ENCODE measurements at regions not wholly inside any gene's neighbourhood (a gene's known extent, or its start where the extent isn't known, plus 50 kb on each side); places are given as distances from the start of the nearest gene placed in this dataset.

DNA sequence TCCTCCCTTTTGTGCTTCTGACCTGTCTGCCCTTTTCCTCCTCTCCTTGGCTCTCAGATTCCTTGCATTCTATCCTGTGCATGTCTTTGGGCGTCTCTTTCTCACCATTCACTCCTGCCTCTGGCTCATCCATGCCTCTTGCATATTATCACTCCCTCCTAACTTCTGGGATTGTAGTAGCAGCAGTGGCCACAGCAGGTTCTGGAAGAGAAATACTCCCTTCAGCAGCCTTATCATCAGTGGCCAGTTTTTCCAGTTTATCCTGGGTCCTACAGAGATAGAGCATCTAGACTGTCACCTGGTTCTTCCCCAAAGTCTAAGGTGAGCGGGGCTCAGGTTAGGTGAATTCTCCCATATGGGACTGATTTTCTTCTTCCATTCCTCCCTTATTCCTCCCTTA lies 354.0 kb upstream of the CCL2 start:
- ChIA-PET CTCF (no interaction called here), POLR2A (no interaction called here)
- Histone ChIP-seq H3K9me1 (replicated peaks; ENCODE audit: control insufficient read depth, extremely low read depth, insufficient read depth, low read length) (no peaks in the 10 kb centered on the region), H2AFZ (ENCODE audit: low read depth, low read length) (no peak overlapping the region), H3K9ac (replicated peaks; ENCODE audit: extremely low read depth, insufficient read depth, low read length) (no peak overlapping the region), H4K20me1 (replicated peaks; ENCODE audit: control insufficient read depth, extremely low read depth, insufficient read depth, low read length) (no peaks in the 10 kb centered on the region), H3K4me1 (ENCODE audit: control insufficient read depth, extremely low read depth, insufficient read depth, low read length) (no peaks in the 10 kb centered on the region), H3K9me3 (replicated peaks; ENCODE audit: control insufficient read depth, insufficient read depth, low read length) (no peaks in the 10 kb centered on the region), H3K79me2 (ENCODE audit: control insufficient read depth, insufficient read depth, low read length) (no peaks in the 10 kb centered on the region), H3K27ac (ENCODE audit: insufficient read depth, low read depth, low read length) (no peak overlapping the region), H3K4me2 (ENCODE audit: insufficient read depth, low read length) (no peak overlapping the region), H3K27me3 (ENCODE audit: control insufficient read depth in 2 of 2, insufficient read depth in 2 of 2, low read length in 2 of 2) (no peaks in the 10 kb centered on the region), H3K36me3 (ENCODE audit: control insufficient read depth in 2 of 2, extremely low read depth in 1 of 2, insufficient read depth in 2 of 2, low read length in 2 of 2) (no peaks in the 10 kb centered on the region), H3K4me3 (replicated peaks in 1 of 3; ENCODE audit: insufficient read depth in 1 of 3, low read depth in 1 of 3, low read length in 3 of 3) (no peak overlapping the region)
- dilution Hi-C loops (cut with MboI; ENCODE audit: extremely low pct_ligation_motif_present, low sequenced_read_pairs): no loop called here
- DNase-seq (ENCODE audit: low read depth, low spot score) (no peak), FAIRE-seq (no peak)
- no peak for TF ChIP-seq CTCF (IDR thresholded peaks at IDR 0.05; ENCODE audit: extremely low read depth in 1 of 2, insufficient read depth in 1 of 2, low read depth in 1 of 2, low read length in 2 of 2)
- TF ChIP-seq GATA2 (IDR thresholded peaks at IDR 0.05; ENCODE audit: insufficient read depth, insufficient read length, low read depth, low read length): no peak
- TF ChIP-seq, protein P1, sequence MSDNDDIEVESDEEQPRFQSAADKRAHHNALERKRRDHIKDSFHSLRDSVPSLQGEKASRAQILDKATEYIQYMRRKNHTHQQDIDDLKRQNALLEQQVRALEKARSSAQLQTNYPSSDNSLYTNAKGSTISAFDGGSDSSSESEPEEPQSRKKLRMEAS (IDR thresholded peaks at IDR 0.05; ENCODE audit: insufficient read depth, insufficient read length): no peak
- no peak for TF ChIP-seq POLR2AphosphoS5 (IDR thresholded peaks at IDR 0.05; ENCODE audit: insufficient read depth, low read depth, low read length)
- no peak for TF ChIP-seq EZH2 (IDR thresholded peaks at IDR 0.05; ENCODE audit: borderline replicate concordance, low read depth, low read length, severe bottlenecking)
- TF ChIP-seq JUN (IDR thresholded peaks at IDR 0.05; ENCODE audit: borderline replicate concordance, insufficient read depth, insufficient read length, low read depth): no peak
- TF ChIP-seq POLR2A (IDR thresholded peaks at IDR 0.05; ENCODE audit: low read depth, low read length): no peak
- TF ChIP-seq FOS (IDR thresholded peaks at IDR 0.05; ENCODE audit: borderline replicate concordance, insufficient read depth, low read length): no peak
- TF ChIP-seq MYC (IDR thresholded peaks at IDR 0.05; ENCODE audit: low read depth, low read length): no peak
- intact Hi-C loops (cut with micrococcal nuclease): no loop called here
- BruUV-seq (replicated peaks): no TSS peak

All from endothelial cell of umbilical vein (primary cell).